HepG2 (cell line): ENCODE measurements at regions not wholly inside any gene's neighbourhood (a gene's known extent, or its start where the extent isn't known, plus 50 kb on each side); places are given as distances from the start of the nearest gene placed in this dataset.

Source experiments
- ATAC-seq: fragments of 200-7000 bp; cut with Tn5 transposase; 3 replicates; pipeline ENCODE4 v1.9.1; 2020; ENCODE audit warnings: mild to moderate bottlenecking, moderate library complexity
- BruUV-seq: library from RNA; stranded (reverse); fragments of 400-500 nt; replicated peaks from 2 replicates; lab custom pipeline; 2021; lab: Mats Ljungman, UMichigan
- CTCF ChIA-PET: fragments of 300-600 bp; formaldehyde crosslinking; extraction: SDS; loops from one replicate; lab custom pipeline; 2021; ENCODE audit warnings: low total read pairs, inconsistent platforms, low intra/inter-chr PET ratio; lab: Yijun Ruan, JAX
- POLR2A ChIA-PET: fragments of 350-600 bp; sonication (Branson Sonifier 250); formaldehyde crosslinking; loops from one replicate; lab custom pipeline; 2020; ENCODE audit warnings: antibody characterized with exemption, inconsistent platforms; lab: Yijun Ruan, JAX
- DNase-seq: peaks from one replicate; pipeline ENCODE4 v3.0.0-alpha.2; 2015; ENCODE audit warnings: low spot score
- FAIRE-seq: peaks from 3 replicates; lab custom pipeline; 2011; peaks lifted over from hg19 to GRCh38; lab: Jason Lieb, UNC
- H2AFZ ChIP-seq: one replicate; pipeline ENCODE4 v1.6.1; 2011; ENCODE audit warnings: low read length, inconsistent platforms
- H3K27ac ChIP-seq: fragments of 300-600 bp; 3 replicates; pipeline ENCODE4 v1.8.0; 2011; ENCODE audit warnings: mixed run types, mild to moderate bottlenecking, mixed read lengths, low read length, inconsistent platforms; ENCODE audit not compliant: insufficient read depth; ENCODE audit errors: extremely low read length
- H3K27me3 ChIP-seq, 2 experiments: fragments of 200-600 bp in 1 of 2; 2 replicates in 1 of 2; 3 replicates in 1 of 2; pipeline versions ENCODE4 v1.6.0 to v1.8.0; 2011; ENCODE audit warnings: low read length in 2 of 2, mild to moderate bottlenecking in 2 of 2, moderate library complexity in 2 of 2, inconsistent platforms in 1 of 2; ENCODE audit not compliant: insufficient read depth in 2 of 2, control insufficient read depth in 1 of 2
- H3K36me3 ChIP-seq, 2 experiments: fragments of 200-600 bp in 1 of 2; replicated peaks in 1 of 2; 2 replicates in 1 of 2; 3 replicates in 1 of 2; pipeline versions ENCODE4 v1.5.1 to v1.8.0; 2011; ENCODE audit warnings: low read length in 2 of 2, inconsistent platforms in 1 of 2; ENCODE audit not compliant: insufficient read depth in 2 of 2, control insufficient read depth in 1 of 2
- H3K4me1 ChIP-seq: 2 replicates; pipeline ENCODE4 v1.5.1; 2012; ENCODE audit warnings: low read length, inconsistent platforms; ENCODE audit not compliant: insufficient read depth
- H3K4me2 ChIP-seq: 2 replicates; pipeline ENCODE4 v1.6.0; 2011; ENCODE audit warnings: low read depth, low read length, inconsistent platforms
- H3K4me3 ChIP-seq, 3 experiments: fragments of 200-600 bp in 1 of 3; sonication (generic), shearing (Covaris generic) in 1 of 3; replicated peaks in 1 of 3; 2 replicates each; pipeline ENCODE4 v1.5.1; 2011 to 2016; ENCODE audit warnings: low read length in 3 of 3, inconsistent platforms in 2 of 3, low read depth in 2 of 3, mild to moderate bottlenecking in 2 of 3, control low read depth in 1 of 3, mixed read lengths in 1 of 3; ENCODE audit not compliant: insufficient read depth in 1 of 3
- H3K79me2 ChIP-seq: one replicate; pipeline ENCODE4 v1.6.1; 2011; ENCODE audit warnings: low read length, inconsistent platforms; ENCODE audit not compliant: insufficient read depth
- H3K9ac ChIP-seq: 2 replicates; pipeline ENCODE4 v1.6.0; 2011; ENCODE audit warnings: mild to moderate bottlenecking, low read depth, low read length, inconsistent platforms; ENCODE audit not compliant: insufficient read depth
- H3K9me3 ChIP-seq: 2 replicates; pipeline ENCODE4 v1.5.1; 2012; ENCODE audit warnings: mild to moderate bottlenecking, low read length
- H4K20me1 ChIP-seq: 2 replicates; pipeline ENCODE4 v1.6.0; 2011; ENCODE audit warnings: inconsistent platforms, mild to moderate bottlenecking, low read length, moderate library complexity; ENCODE audit not compliant: insufficient read depth
- ELK4 ChIP-seq: sonication (generic); formaldehyde crosslinking; IDR thresholded peaks from 2 replicates; pipeline ENCODE4 v1.9.0; 2021; ENCODE audit warnings: missing genetic modification reagents, borderline replicate concordance
- MIER3 ChIP-seq: IDR thresholded peaks from 2 replicates; pipeline ENCODE4 v1.6.1; 2016; ENCODE audit warnings: missing compliant biosample characterization, borderline replicate concordance
- THAP9 ChIP-seq: sonication (generic); formaldehyde crosslinking; IDR thresholded peaks from 2 replicates; pipeline ENCODE4; 2020; ENCODE audit warnings: missing genetic modification reagents, mild to moderate bottlenecking, borderline replicate concordance
- ZNF280D ChIP-seq: sonication (generic); formaldehyde crosslinking; IDR thresholded peaks from 2 replicates; pipeline ENCODE4 v1.5.1; 2020; ENCODE audit warnings: mild to moderate bottlenecking, missing genetic modification reagents
- ZZZ3 ChIP-seq: sonication (generic); formaldehyde crosslinking; IDR thresholded peaks from 2 replicates; pipeline ENCODE4 v1.4.0; 2020; ENCODE audit warnings: missing genetic modification reagents, mild to moderate bottlenecking, borderline replicate concordance
- in situ Hi-C: cut with HindIII; loops from 2 replicates; pipeline ENCODE4 v1.10.0; 2017; ENCODE audit warnings: low pct_unique_long_range_greater_than_20kb; ENCODE audit not compliant: extremely low pct_ligation_motif_present
- intact Hi-C: fragments of 100-400 bp; cut with micrococcal nuclease; formaldehyde crosslinking; loops from one replicate; pipeline ENCODE4 v1.10.0; 2022; ENCODE audit not compliant: unreplicated experiment
- TF ChIP-seq, protein P1 (sequence below): IDR thresholded peaks from 2 replicates; pipeline ENCODE4 v1.4.0; 2020; ENCODE audit warnings: mild to moderate bottlenecking, missing genetic modification reagents

DNA sequence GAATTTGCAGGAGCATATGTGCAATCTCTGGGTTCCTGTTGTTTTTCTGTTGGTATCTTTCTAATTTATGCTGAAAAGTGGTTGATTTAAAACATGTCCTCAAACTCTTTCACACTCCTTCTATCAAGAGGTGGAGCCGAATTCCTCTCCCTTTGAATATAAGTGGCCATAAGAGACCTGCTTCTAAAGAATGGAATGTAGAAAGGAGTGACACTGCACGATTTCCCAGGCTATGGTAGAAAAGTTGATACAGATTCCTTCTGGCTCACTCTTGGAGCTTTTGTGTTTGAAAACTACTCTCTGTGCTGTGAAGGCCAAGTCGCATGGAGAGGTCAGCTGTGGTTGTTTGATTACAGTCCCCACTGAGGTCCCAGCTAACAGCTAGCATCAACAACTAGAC is 613.2 kb downstream of the ETNK1 start (continued):
- TF ChIP-seq THAP9 (CRISPR knock-in tag), result no peak
- TF ChIP-seq, protein P1, sequence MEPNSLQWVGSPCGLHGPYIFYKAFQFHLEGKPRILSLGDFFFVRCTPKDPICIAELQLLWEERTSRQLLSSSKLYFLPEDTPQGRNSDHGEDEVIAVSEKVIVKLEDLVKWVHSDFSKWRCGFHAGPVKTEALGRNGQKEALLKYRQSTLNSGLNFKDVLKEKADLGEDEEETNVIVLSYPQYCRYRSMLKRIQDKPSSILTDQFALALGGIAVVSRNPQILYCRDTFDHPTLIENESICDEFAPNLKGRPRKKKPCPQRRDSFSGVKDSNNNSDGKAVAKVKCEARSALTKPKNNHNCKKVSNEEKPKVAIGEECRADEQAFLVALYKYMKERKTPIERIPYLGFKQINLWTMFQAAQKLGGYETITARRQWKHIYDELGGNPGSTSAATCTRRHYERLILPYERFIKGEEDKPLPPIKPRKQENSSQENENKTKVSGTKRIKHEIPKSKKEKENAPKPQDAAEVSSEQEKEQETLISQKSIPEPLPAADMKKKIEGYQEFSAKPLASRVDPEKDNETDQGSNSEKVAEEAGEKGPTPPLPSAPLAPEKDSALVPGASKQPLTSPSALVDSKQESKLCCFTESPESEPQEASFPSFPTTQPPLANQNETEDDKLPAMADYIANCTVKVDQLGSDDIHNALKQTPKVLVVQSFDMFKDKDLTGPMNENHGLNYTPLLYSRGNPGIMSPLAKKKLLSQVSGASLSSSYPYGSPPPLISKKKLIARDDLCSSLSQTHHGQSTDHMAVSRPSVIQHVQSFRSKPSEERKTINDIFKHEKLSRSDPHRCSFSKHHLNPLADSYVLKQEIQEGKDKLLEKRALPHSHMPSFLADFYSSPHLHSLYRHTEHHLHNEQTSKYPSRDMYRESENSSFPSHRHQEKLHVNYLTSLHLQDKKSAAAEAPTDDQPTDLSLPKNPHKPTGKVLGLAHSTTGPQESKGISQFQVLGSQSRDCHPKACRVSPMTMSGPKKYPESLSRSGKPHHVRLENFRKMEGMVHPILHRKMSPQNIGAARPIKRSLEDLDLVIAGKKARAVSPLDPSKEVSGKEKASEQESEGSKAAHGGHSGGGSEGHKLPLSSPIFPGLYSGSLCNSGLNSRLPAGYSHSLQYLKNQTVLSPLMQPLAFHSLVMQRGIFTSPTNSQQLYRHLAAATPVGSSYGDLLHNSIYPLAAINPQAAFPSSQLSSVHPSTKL (CRISPR knock-in tag), result no peak

DNA sequence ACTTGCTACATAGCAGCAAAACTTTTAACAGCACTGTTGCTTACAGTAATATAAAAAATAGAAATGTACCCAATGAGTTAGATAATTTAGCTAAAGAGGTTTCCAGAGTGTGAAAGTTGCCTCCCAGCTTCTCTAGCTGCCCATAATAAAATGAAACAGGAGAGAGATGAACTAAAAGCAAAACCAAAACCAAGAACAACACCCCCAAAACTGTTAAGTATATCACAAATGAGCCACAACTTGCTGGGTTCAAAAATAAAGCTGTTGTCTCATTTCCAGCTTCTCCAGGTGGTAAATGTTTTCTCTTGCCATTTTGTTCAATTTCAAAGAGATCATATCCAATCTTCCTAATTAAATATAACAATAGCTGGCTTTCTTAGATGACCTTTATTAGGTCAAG is 614.0 kb downstream of the ETNK1 start:
- in situ Hi-C loops (no loop called here), intact Hi-C loops (no loop called here)
- Histone ChIP-seq H4K20me1 (no peaks in the 10 kb centered on the region), H3K4me3 (no peak overlapping the region), H3K79me2 (no peaks in the 10 kb centered on the region), H3K9ac (no peak overlapping the region), H3K4me1 (peaks cover 20% of the 10 kb centered on the region), H2AFZ (no peak overlapping the region), H3K4me2 (no peak overlapping the region), H3K27ac (no peak overlapping the region), H3K27me3 (no peaks in the 10 kb centered on the region), H3K36me3 (no peaks in the 10 kb centered on the region), H3K9me3 (no peaks in the 10 kb centered on the region)
- POLR2A ChIA-PET, result no interaction called here
- CTCF ChIA-PET, result no interaction called here
- no peak for ATAC-seq
- DNase-seq, result no peak
- FAIRE-seq, result no peak
- TF ChIP-seq ZZZ3 (CRISPR knock-in tag) (no peak), MIER3 (CRISPR knock-in tag) (no peak), ELK4 (CRISPR knock-in tag) (no peak), ZNF280D (CRISPR knock-in tag) (no peak)
- BruUV-seq, result no TSS peak
